SK-N-DZ (cell line): ENCODE measurements at regions not wholly inside any gene's neighbourhood (a gene's known extent, or its start where the extent isn't known, plus 50 kb on each side); places are given as distances from the start of the nearest gene placed in this dataset.
"Not testable (repeated sequence)": the region's sequence is repeated elsewhere in the genome, so short reads cannot be mapped to it uniquely, and the experiment has no call there.

Source experiments
- DNase-seq: peaks from one replicate; pipeline ENCODE4 v3.0.0-alpha.2; 2015; ENCODE audit warnings: low spot score

DNA sequence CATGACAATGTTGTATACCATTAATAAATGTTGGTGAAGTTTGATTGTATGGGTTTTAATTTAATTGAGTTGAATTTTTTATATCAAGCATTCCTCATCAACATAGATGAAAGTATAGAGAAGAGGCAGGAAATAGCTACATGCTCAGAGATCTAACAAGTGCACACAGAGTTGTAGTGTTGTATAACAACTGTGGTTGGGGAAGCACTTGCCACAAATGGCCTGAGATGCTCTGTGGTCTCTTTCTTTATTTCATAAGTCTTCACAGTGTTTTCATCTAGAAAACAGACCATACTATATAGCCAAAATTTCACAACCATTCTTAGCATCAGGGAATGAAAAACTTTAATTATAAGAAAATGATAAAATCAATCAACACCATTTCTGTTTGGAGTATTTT lies 682.6 kb upstream of the NECTIN3 start:
- no peak for DNase-seq

DNA sequence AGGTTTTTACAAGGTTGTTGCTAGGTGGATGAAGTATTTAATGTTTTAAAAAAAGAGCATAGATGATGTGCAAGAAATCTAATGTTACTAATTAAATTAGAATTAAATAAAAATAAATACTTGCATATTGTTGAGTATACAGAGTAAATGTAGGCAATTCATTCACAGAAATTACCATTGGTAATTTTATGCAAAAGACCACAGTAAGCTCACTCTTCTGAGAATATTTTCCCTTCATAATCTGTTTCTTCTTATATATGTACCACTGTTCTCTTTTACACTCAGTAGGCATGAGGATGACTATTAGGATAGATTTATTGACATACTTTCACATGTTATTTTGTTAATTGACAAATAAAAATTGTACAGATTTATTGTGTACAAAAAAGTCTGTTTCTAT lies 681.2 kb upstream of the NECTIN3 start:
- no peak for DNase-seq

DNA sequence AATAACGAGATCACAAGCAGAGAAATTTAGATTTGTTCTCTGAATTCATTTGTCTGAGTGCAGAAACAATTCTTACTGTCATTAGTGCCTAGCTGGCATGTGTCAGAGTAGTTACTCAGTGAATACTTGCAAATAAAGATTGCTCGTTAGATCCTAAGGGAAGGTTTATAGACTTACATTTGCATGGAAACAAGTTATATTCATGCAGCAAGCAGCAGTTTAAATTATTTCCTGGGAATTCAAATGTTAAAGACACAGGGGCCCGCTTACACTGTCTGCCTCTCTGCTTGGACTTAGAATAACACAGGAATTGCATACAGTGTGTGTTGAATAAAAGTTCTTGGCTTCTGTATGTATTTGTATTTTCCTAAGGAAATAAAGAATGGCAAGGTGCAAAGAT lies 680.6 kb upstream of the NECTIN3 start:
- DNase-seq: no peak

DNA sequence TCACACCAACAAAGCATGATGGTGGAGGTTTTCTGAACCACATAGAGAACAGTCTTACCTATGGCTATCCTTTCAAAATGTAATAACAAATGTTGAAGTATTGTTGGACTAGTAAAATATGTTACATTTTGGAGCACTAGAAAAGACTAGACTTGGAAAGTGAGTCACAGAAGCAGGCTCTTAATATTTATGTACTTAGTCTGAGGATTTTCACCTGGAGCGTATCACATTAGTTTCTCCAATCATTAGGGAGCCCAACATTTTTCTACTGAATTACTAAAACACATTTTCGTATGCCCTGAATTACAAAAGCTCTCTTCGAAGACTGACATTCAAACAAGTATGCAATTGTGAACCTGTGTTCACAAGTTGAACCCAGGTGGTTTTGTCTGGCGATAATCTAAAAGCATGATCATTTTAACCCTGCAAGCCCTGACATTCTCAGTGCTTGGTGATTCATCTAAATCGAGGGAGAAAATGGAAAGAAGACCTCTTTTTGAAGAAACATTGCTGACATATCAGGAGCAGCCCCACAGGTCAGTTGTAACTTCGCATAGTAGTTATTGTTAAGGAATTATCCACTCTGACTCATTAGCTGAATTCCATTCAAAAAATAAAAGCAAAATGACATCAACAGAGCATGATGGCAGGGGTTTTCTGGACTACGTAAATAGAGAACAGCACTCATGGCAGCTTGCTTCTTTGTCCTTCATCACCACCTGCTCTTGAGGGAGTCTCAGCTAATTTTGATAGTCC lies 679.8 kb upstream of the NECTIN3 start:
- DNase-seq: no peak

DNA sequence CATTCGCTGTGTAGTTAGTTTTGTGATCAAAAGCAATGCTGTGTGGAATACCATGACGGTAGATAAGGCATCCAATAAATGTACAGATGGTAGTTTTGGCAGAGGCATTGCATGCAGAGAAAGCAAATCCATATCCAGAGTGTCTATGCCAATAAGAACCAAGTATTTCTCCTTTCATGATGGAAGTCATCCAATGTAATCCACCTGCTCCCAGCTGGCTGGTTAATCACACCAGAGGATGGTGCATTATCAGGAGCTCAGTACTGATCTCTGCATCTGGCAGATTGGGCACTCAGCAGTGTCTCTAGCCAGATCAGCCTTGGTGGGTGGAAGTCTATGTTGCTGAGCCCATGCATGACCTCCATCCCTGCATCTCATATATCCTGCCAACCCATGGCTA lies 677.7 kb upstream of the NECTIN3 start:
- no peak for DNase-seq

DNA sequence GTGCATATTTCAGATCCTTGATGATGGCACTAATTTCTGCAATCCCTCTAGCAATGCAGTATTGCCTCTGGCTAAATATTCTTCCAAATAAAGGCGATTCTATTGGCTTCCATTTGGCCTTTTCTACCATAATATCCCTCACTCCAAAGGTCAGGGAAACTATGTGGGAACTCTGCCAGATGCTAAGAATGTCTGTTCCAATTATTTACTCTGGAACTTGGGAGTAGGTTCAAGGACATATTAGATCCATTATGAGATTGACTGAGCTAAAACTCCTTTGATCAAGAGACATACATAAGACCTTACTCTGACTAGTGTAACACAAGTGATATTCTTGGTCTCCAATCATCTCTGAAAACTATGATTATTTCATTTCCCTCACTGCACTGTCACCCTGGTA lies 674.5 kb upstream of the NECTIN3 start:
- DNase-seq: no peak

DNA sequence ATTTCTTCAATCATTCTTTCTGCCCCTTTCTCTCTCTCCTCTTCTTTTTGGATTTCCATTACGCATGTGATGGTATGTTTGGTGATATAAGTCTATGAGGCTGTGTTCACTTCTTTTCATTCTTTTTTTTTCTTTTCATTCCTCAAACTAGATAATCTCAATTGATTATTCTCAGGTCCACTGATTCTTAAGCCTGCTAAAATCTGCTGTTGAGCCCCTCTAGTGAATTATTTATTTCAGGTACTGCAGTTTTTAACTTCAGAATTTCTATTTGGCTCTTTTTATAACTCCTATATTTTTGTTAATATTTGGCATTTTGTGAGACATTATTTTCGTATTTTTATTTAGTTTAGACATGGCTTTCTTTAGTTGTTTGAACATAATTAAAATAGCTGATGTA lies 671.3 kb upstream of the NECTIN3 start:
- no peak for DNase-seq

DNA sequence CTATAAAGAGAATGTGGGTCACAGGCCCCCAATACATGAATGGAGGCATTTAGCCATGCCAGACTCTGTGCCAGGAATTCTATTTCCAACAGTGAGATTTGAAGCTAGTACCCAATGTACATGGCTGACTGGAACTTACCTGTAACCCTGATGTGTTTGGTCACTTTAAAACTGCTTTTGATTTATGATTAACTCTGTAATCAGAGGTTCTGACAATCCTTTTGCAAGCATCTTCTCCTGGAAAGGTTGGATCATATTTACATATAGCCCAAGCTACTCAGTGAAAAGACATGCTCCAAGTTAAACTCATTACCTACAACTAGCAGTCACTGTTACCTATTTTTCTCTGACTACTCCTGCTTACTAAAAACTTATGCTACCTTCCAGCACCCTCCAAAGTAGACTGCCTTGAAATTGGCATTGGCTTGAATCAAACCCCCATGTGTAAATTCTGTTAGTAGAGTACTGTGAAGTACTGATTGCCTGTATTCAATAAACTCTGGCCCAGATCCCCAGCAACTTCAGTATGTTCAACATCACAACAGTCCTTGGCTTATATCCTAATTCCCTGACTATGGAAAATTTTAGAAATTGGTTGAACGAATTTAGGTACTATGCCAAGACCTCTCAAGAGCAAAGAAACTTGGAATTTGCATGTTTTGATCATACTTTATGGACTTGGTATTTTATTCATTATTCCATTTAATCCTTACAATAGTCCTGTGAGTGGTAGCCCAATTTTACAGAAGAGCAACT lies 665.6 kb upstream of the NECTIN3 start:
- DNase-seq: no peak

DNA sequence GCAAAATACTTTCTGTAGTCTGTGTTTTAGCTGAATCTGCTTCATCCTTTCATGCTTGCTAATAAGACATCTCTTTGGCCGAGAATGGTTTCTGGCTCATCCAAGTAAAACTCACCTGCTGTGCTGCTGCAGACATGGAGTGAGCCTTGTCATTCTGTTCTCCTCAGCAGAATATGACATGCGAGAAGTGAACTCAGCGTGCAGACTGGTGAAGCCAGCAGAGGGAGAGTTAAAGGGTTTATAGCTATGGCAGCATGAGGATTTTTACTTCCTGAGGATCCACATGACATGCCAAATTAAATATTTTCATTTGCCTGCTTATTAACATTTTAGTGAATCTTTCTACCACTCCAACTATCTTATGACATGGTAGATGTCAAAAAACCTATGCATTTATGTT lies 658.4 kb upstream of the NECTIN3 start:
- DNase-seq: no peak

DNA sequence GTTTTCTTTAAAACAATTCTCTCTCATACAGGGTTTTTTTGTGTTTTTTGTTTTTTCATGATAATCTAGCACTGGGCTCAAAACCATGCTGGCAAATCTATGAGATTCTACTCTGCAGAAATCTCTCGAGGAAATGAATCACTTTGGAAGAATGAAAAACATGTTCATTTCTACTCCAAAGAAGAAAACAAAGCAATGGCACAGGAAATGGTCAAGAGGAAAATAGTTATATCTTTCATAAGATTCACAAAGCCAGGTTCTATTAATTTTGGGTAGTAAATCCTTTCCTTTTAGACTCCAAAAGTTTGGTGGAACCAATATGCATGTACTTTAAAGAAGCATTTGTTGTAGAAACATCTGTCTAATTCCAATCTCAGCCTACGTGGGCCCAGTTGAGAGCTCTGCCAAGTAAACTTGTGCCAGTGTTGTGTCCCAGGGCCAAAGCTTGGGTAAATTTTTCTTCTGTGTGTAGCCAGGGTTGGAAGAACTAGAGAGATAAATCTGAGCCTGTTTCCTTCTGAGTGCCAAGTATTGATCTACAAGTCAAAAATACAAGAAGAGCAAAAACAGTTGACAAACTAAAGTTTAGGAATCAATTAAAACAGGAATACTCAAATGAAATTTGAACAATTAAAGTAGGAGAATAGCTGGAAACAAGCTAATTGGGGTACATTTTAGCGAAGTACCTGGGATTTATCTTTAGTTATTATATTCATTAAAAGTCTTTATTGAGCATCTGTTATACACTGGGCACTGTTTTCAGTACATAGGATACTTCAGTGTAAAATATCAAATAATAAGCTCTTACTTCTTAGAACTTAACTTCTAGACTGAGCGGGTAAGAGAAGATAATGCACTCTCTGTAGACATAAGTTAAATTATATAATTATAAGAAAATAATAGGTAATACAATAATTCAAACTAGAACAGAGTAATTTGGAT lies 657.5 kb upstream of the NECTIN3 start:
- no peak for DNase-seq

DNA sequence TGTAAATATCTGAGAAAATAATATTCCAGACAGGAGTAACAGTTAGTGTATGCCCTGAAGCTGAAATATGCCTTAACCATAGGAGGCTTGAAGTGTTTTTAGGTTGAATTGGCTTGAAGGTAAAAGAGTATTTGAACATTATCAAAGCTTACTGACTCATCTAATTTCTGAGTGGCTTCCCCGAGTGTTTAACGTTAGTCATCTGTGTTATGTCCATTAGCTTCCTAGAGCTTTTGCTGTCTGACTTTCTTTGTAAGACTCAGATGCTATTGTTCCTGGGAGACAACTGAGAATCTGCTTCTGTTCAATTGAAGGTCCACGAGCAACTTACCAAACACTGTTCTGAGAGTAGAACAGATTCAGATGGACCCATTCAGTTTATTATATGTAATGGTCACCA lies 656.8 kb upstream of the NECTIN3 start:
- no peak for DNase-seq

DNA sequence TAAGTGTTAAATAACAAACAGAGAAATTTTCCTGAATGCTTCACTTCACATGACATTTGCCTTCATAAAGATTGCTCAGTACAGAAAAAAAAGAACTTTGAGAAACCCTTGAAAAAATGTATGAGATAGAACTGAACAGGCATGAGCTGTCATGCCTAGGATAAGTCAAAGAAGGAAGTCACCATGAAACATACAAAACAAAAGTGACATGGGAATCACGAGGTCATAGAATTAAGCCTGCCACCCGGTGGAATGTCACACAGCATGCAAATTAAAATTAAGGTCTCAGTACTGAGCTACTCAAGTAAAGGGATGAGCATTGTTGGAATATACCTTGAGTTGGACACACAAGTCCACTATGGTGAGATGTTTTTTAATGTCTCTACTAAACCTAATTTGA lies 652.5 kb upstream of the NECTIN3 start:
- no peak for DNase-seq

DNA sequence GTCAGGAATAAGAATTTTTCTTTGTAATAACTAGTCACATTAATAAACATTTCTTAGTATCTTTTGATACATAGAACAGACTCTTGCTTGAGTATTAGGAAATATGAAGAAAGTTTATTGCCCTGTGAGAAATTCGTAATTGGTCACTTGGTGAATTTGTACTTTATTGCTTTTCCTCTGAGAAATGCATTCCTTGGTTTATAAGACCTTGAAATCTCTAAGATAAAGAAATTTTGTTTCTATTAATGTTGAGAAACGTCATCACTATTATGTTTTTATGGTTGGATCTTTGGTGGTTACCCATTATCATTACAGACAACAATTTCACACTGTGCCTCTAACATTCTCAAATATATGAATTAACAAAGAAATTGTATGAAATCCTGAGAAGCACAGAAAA lies 652.0 kb upstream of the NECTIN3 start:
- DNase-seq: no peak

DNA sequence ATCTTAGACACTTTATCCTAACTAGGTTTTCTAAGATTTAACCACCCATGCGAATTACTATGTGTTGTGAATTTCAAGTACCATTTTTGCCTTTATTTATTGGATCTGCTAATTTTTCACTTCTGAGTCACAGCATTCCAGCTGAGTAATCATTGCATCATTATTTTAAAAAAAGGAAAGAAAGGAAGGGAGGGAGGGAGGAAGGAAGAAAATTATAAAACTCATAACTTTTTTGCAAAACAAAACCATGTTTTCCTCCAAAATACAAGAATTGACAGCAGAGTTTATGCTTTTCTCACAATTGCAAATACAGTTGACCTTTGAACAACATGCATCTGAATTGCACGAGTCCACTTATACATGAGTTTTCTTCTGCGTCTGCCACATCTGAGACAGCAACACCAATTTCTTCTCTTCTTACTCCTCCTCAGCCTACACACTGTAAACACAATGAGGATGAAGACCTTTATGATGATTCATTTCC lies 651.4 kb upstream of the NECTIN3 start:
- no peak for DNase-seq

DNA sequence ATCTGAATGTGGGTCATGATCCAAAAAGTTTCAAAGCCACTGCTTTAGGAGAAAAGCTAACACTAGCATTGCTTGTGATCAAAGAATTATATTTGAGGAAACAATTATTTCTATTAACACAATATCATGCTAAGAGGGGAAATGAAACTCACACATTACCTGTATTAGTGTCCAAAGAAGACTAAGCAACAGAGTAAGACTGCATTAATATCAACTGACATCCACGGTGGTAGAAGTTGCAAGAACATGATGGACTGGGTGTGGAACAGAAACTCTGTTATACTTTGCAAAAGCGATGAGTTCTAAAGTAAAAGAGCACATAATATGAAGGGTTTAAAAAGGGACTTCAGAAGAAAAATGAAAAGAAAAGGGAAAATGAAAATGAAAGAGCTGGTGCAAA lies 648.3 kb upstream of the NECTIN3 start:
- no peak for DNase-seq

DNA sequence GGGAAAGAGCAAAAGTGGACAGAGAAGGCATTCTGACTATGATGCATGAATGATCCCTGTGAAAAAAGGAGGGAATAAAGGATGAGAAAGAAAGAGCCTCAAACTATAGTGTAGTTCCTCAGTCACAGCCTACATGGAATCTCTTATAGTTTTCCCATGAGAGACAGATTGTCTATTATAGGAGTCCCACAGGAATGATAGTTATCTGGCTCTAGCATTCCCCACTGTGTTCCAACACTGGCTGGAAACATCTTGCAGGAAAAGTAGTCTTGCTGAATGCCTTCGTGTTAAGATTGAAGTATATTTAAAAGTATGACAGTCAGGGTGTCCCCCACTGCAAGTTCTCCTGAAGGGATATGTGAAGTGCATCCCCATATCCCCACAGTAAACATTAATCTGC lies 641.5 kb upstream of the NECTIN3 start:
- DNase-seq: no peak

DNA sequence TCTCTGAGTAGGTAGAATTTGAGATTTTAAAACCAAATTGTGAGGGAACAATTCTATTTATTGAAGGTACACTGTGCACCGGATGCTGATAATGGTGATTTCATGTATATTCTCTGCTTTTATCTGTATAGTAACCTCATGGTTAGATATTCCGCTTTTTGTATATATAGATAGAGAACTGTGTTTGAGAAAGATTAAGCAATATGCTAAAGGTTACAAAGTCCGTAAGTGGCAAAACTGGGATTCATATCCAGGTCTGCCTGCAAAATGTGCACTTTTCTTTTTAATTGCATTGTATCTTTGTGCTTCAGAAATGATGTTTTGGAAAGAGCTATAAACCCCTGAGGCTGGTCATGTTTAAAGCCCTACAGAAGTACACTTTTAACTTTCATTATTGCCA lies 635.4 kb upstream of the NECTIN3 start:
- no peak for DNase-seq

DNA sequence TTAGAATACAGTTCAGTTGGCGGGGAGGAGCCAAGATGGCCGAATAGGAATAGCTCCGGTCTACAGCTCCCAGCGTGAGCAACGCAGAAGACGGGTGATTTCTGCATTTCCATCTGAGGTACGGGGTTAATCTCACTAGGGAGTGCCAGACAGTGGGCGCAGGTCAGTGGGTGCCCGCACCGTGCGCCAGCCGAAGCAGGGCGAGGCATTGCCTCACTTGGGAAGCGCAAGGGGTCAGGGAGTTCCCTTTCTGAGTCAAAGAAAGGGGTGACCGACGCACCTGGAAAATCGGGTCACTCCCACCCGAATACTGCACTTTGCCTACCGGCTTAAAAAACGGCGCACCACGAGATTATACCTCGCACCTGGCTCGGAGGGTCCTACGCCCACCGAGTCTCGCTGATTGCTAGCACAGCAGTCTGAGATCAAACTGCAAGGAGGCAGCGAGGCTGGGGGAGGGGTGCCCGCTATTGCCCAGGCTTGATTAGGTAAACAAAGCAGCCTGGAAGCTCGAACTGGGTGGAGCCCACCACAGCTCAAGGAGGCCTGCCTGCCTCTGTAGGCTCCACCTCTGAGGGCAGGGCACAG lies 631.5 kb upstream of the NECTIN3 start:
- not testable (repeated sequence) for DNase-seq

DNA sequence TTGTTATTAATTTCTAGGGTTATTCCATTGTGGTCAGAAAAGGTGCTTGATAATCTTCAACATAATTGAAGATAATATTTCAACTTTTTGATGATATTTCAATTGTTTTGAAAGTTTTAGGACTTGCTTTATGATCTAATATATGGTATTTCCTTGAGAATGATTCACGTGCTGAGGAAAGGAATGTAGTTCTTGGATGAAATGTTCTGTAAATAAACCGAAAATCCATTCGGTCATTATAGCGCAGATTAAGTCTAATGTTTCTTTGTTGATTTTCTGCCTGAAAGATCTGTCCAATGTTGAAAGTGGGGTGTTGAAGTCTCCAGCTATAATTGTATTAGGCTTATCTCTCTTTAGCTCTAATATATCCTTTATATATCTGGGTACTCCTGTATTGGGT lies 617.5 kb upstream of the NECTIN3 start:
- DNase-seq: no peak

DNA sequence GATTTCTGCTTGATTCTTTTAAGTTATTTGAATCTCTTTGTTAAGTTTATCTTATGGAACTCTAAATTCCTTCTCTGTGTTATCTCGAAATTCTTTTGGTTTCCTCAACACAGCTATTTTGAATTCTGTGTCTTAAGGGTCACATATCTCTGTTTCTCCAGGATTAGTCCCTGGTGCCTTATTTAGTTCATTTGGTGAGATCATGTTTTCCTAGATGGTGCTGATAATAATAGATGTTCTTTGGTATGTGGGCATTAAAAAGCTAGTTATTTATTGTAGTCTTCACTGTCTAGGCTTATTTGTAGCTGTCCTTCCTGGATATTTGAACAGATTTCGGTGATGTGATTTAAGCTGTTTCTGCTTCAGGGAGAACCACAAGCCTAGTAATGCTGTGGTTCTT lies 615.6 kb upstream of the NECTIN3 start:
- DNase-seq: no peak

DNA sequence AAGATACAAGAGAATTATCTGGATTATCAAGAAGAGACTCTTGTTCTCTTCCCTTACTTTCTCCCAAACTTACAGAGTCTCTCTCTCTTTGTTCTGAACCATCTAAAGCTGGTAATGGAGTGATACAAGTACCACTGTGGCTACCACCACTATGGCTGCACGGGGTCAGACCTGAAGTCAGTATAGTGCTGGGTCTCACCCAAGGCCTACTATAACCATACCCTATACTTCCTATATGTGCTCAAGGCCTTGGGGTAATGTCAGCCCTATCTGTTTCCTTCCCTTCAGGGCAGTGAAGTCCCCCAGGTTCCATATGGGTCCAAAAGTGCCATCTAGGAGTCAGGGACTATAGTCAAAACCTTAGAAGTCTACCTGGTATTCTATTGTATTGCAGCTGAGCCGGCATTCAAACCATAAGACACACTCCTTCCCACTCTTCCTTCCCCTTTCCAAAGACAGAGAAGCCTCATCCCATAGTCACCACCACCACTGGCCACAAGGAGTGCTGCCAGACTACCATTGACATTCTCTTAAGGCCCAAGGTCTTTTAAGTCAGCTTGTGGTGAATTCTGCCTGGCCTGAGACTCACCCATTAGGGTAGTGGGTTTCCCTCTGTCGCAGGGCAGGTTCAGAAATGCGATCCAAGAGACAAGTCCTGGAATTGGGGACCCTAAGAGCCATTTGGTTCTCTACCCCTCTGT lies 615.0 kb upstream of the NECTIN3 start:
- DNase-seq: no peak
